CD4-positive, alpha-beta T cell (primary cell): ENCODE measurements at regions not wholly inside any gene's neighbourhood (a gene's known extent, or its start where the extent isn't known, plus 50 kb on each side); places are given as distances from the start of the nearest gene placed in this dataset.

Experiments used
- ATAC-seq: fragments of 200-7000 bp; cut with Tn5 transposase; one replicate; pipeline ENCODE4 v1.10.0; 2022; ENCODE audit warnings: mild to moderate bottlenecking; ENCODE audit not compliant: poor library complexity
- CTCF ChIA-PET: fragments of 350-600 bp; sonication (Branson Sonifier 250); formaldehyde crosslinking; loops from one replicate; lab custom pipeline; 2021; ENCODE audit warnings: antibody characterized with exemption, inconsistent platforms; lab: Charles Lee
- POLR2A ChIA-PET: fragments of 350-600 bp; sonication (Branson Sonifier 250); formaldehyde crosslinking; loops from one replicate; lab custom pipeline; 2021; ENCODE audit warnings: antibody characterized with exemption, inconsistent platforms; lab: Charles Lee
- DNase-seq, 14 experiments: peaks; one replicate each; pipeline ENCODE4 v3.0.0-alpha.2; 2013 to 2020; ENCODE audit warnings: mixed read lengths in 2 of 14
- H3K27ac ChIP-seq, 2 donors: one replicate each; pipeline versions ENCODE4 v1.5.1 to v1.7.0; 2013; ENCODE audit warnings: low read length in 2 of 2, low read depth in 1 of 2, mild to moderate bottlenecking in 1 of 2
- H3K27me3 ChIP-seq, 2 experiments: 1 replicate in 1 of 2; 2 replicates in 1 of 2; pipeline versions ENCODE4 v1.6.1 to v1.7.0; 2013; ENCODE audit warnings: low read length in 2 of 2, control low read depth in 1 of 2, mild to moderate bottlenecking in 1 of 2, moderate library complexity in 1 of 2; ENCODE audit not compliant: insufficient read depth in 2 of 2, control insufficient read depth in 1 of 2
- H3K36me3 ChIP-seq: one replicate; pipeline ENCODE4 v1.6.1; 2013; ENCODE audit warnings: low read length, control low read depth; ENCODE audit not compliant: insufficient read depth
- H3K4me1 ChIP-seq: one replicate; pipeline ENCODE4 v1.6.1; 2013; ENCODE audit warnings: low read length, control low read depth; ENCODE audit not compliant: insufficient read depth
- H3K4me3 ChIP-seq: one replicate; pipeline ENCODE4 v1.5.1; 2013; ENCODE audit warnings: mild to moderate bottlenecking, low read length, moderate library complexity
- H3K9me3 ChIP-seq, 2 experiments: 1 replicate in 1 of 2; 2 replicates in 1 of 2; pipeline versions ENCODE4 v1.6.1 to v1.7.0; 2013; ENCODE audit warnings: low read length in 2 of 2, mild to moderate bottlenecking in 2 of 2, control low read depth in 1 of 2, moderate library complexity in 1 of 2; ENCODE audit not compliant: control insufficient read depth in 1 of 2, insufficient read depth in 1 of 2
- H3K27ac Mint-ChIP-seq: one replicate; pipeline ENCODE4 v1.8.0; 2020; ENCODE audit warnings: mixed read lengths
- H3K27me3 Mint-ChIP-seq: one replicate; pipeline ENCODE4 v1.8.0; 2021; ENCODE audit warnings: mixed read lengths
- H3K36me3 Mint-ChIP-seq: one replicate; pipeline ENCODE4 v1.8.0; 2021; ENCODE audit warnings: low read depth, mixed read lengths
- H3K4me1 Mint-ChIP-seq: one replicate; pipeline ENCODE4 v1.8.0; 2021; ENCODE audit warnings: low read depth, mixed read lengths
- H3K4me3 Mint-ChIP-seq: one replicate; pipeline ENCODE4 v1.8.0; 2020; ENCODE audit warnings: mild to moderate bottlenecking, mixed read lengths
- H3K9me3 Mint-ChIP-seq: one replicate; pipeline ENCODE4 v1.8.0; 2020; ENCODE audit warnings: mixed read lengths
- intact Hi-C, 2 experiments: fragments of 100-400 bp; cut with DNase I in 1 of 2; cut with micrococcal nuclease in 1 of 2; formaldehyde crosslinking; loops; one replicate each; pipeline versions ENCODE4 v1.15.1 to v1.9.0; 2023 to 2025; cut with DNase I, micrococcal nuclease
- TF ChIP-seq, protein P1 (sequence below): fragments of 200-600 bp; IDR thresholded peaks from one replicate; pipeline ENCODE4 v1.8.0; 2022; ENCODE audit warnings: antibody characterized with exemption, mild to moderate bottlenecking

- Histone ChIP-seq H3K4me1 (no peaks in the 10 kb centered on the region), H3K27me3 (no peaks in the 10 kb centered on the region), H3K4me3 (no peak overlapping the region), H3K36me3 (no peaks in the 10 kb centered on the region), H3K27ac (no peak overlapping the region), H3K9me3 (no peaks in the 10 kb centered on the region)
- Mint-ChIP-seq H3K4me3 (no peak overlapping the region), H3K9me3 (no peaks in the 10 kb centered on the region), H3K27ac (no peak overlapping the region), H3K27me3 (peaks cover 4% of the 10 kb centered on the region), H3K4me1 (no peaks in the 10 kb centered on the region), H3K36me3 (no peaks in the 10 kb centered on the region)
- ChIA-PET POLR2A (no interaction called here), CTCF (no interaction called here)
- TF ChIP-seq, protein P1, sequence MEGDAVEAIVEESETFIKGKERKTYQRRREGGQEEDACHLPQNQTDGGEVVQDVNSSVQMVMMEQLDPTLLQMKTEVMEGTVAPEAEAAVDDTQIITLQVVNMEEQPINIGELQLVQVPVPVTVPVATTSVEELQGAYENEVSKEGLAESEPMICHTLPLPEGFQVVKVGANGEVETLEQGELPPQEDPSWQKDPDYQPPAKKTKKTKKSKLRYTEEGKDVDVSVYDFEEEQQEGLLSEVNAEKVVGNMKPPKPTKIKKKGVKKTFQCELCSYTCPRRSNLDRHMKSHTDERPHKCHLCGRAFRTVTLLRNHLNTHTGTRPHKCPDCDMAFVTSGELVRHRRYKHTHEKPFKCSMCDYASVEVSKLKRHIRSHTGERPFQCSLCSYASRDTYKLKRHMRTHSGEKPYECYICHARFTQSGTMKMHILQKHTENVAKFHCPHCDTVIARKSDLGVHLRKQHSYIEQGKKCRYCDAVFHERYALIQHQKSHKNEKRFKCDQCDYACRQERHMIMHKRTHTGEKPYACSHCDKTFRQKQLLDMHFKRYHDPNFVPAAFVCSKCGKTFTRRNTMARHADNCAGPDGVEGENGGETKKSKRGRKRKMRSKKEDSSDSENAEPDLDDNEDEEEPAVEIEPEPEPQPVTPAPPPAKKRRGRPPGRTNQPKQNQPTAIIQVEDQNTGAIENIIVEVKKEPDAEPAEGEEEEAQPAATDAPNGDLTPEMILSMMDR = no peak
- no peak for DNase-seq
- intact Hi-C loops = no loop called here
- no peak for ATAC-seq
Measured at GRCh38 chr3:61415201-61415600, 146.2 kb upstream of the PTPRG start.

DNA sequence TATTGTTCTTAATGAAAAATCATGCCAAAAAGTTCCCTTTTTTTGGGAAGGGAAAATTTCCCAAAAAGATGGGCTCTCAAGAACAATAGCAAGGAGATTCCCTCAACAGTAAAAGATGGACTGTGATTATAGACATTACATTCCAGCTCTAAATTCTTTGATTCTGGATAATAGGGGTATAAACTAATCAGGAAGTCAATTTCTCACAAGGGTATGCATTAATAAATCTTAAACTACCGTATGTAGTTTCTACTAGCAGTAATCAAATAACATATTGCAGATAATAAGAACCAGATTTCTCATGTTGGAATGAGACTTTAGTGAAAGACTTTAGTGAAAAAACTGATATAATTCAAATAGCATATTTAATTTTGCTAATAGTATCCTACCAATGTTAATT lies 144.8 kb upstream of the PTPRG start:
- no peaks in the 10 kb centered on the region for H3K9me3 Mint-ChIP-seq
- ATAC-seq = no peak
- H3K9me3 ChIP-seq = no peaks in the 10 kb centered on the region
- no peaks in the 10 kb centered on the region for H3K27me3 ChIP-seq
- no peak overlapping the region for H3K27ac ChIP-seq
- TF ChIP-seq, protein P1 = no peak
- H3K36me3 ChIP-seq = no peaks in the 10 kb centered on the region
- H3K4me1 Mint-ChIP-seq = no peaks in the 10 kb centered on the region
- H3K4me3 Mint-ChIP-seq = no peak overlapping the region
- H3K27me3 Mint-ChIP-seq = peaks cover 2% of the 10 kb centered on the region
- H3K27ac Mint-ChIP-seq = no peak overlapping the region
- POLR2A ChIA-PET = no interaction called here
- intact Hi-C loops = no loop called here
- CTCF ChIA-PET = no interaction called here
- H3K4me1 ChIP-seq = no peaks in the 10 kb centered on the region
- H3K4me3 ChIP-seq = no peak overlapping the region
- H3K36me3 Mint-ChIP-seq = no peaks in the 10 kb centered on the region
- DNase-seq = no peak

DNA sequence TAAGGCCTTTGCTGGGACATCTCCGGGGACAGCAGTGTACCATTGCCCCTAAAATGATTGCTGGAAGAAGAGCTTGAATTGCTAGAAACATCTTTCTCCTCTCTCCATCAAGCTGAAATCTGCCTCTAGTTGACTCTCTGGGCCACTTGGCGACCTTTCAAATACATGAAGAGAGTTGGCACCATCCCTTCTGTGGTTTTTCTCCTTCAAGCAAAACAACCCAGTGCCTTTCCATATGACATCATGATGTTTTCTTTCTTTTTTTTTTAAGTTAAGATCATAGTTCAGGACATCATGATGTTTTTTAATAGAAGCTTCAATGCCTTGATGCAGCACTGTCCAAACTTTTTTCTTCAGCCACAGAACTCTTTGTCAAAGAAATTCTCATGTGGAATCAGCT lies 144.0 kb upstream of the PTPRG start:
- H3K27me3 Mint-ChIP-seq = no peaks in the 10 kb centered on the region
- intact Hi-C loops = no loop called here
- ChIA-PET CTCF (no interaction called here), POLR2A (no interaction called here)
- no peak overlapping the region for H3K27ac Mint-ChIP-seq
- H3K4me1 Mint-ChIP-seq = no peaks in the 10 kb centered on the region
- H3K4me3 ChIP-seq = no peak overlapping the region
- no peaks in the 10 kb centered on the region for H3K27me3 ChIP-seq
- H3K9me3 Mint-ChIP-seq = no peaks in the 10 kb centered on the region
- DNase-seq (no peak), ATAC-seq (no peak)
- H3K36me3 ChIP-seq = no peaks in the 10 kb centered on the region
- no peaks in the 10 kb centered on the region for H3K4me1 ChIP-seq
- H3K9me3 ChIP-seq = no peaks in the 10 kb centered on the region
- no peak overlapping the region for H3K4me3 Mint-ChIP-seq
- no peaks in the 10 kb centered on the region for H3K36me3 Mint-ChIP-seq
- TF ChIP-seq, protein P1 = no peak
- no peak overlapping the region for H3K27ac ChIP-seq
